ENCODE measurements at regions not wholly inside any gene's neighbourhood (a gene's known extent, or its start where the extent isn't known, plus 50 kb on each side); places are given as distances from the start of the nearest gene placed in this dataset.

GRCh38 chr5:51148437-51148836, 234.8 kb upstream of the ISL1 start:
- no peak for TF ChIP-seq CTCF (IDR thresholded peaks at IDR 0.05)
- Histone ChIP-seq H3K9me3 (peaks cover 0 to 40% (median 9%) of the 10 kb centered on the region in 12 donors), H3K27me3 (no peaks in the 10 kb centered on the region), H3K27ac (no peak overlapping the region), H3K36me3 (no peaks in the 10 kb centered on the region), H3K4me1 (no peaks in the 10 kb centered on the region), H3K4me3 (no peak overlapping the region)
- ATAC-seq = no peak
- intact Hi-C loops (cut with DNase I) = no loop called here
- no peak for DNase-seq
- WGBS, 4 donors = 81 to 82% (median 82%) methylated on average over 2 of the region's 2 CpGs

GRCh38 chr5:51156222-51156621, 227.0 kb upstream of the ISL1 start:
- ATAC-seq = no peak
- Histone ChIP-seq H3K4me1 (no peaks in the 10 kb centered on the region), H3K36me3 (no peaks in the 10 kb centered on the region), H3K4me3 (no peak overlapping the region), H3K27me3 (no peaks in the 10 kb centered on the region), H3K9me3 (peaks cover 0 to 7% (median 0%) of the 10 kb centered on the region in 12 donors), H3K27ac (no peak overlapping the region)
- TF ChIP-seq POLR2A (IDR thresholded peaks at IDR 0.05) = no peak
- intact Hi-C loops (cut with DNase I) = no loop called here
- no peak for DNase-seq

- Histone ChIP-seq H3K27ac (no peak overlapping the region), H3K27me3 (no peaks in the 10 kb centered on the region), H3K36me3 (no peaks in the 10 kb centered on the region), H3K4me3 (no peak overlapping the region), H3K9me3 (peaks cover 0 to 12% (median 5%) of the 10 kb centered on the region in 12 donors), H3K4me1 (no peaks in the 10 kb centered on the region)
- no peak for ATAC-seq
- intact Hi-C loops (cut with DNase I) = no loop called here
- TF ChIP-seq CTCF (IDR thresholded peaks at IDR 0.05) (no peak), POLR2A (IDR thresholded peaks at IDR 0.05) (no peak)
- WGBS, 4 donors = 43 to 49% (median 47%) methylated on average over 8 of the region's 8 CpGs
- DNase-seq = no peak
Observed at GRCh38 chr5:51156838-51157237, 226.4 kb upstream of the ISL1 start.

GRCh38 chr5:51159164-51159563, 224.1 kb upstream of the ISL1 start:
- no peak for TF ChIP-seq CTCF (IDR thresholded peaks at IDR 0.05)
- TF ChIP-seq POLR2A (IDR thresholded peaks at IDR 0.05) = no peak
- H3K4me3 ChIP-seq = no peak overlapping the region
- WGBS, 4 donors = 76 to 85% (median 84%) methylated on average over 2 to 5 of the region's 5 CpGs
- peaks cover 0 to 29% (median 16%) of the 10 kb centered on the region in 12 donors for H3K9me3 ChIP-seq
- no peaks in the 10 kb centered on the region for H3K36me3 ChIP-seq
- intact Hi-C loops (cut with DNase I) = no loop called here
- DNase-seq (no peak), ATAC-seq (no peak)
- H3K27me3 ChIP-seq = no peaks in the 10 kb centered on the region
- no peaks in the 10 kb centered on the region for H3K4me1 ChIP-seq
- no peak overlapping the region for H3K27ac ChIP-seq

GRCh38 chr5:51159606-51160005, 223.6 kb upstream of the ISL1 start:
- H3K27me3 ChIP-seq = no peaks in the 10 kb centered on the region
- peaks cover 0 to 31% (median 16%) of the 10 kb centered on the region in 12 donors for H3K9me3 ChIP-seq
- intact Hi-C loops (cut with DNase I) = loop anchor here in 1 of 10 donors (5.0 kb wide), 1 partner anchor 38 kb away; no protein-coding TSS in a partner anchor
- WGBS, 4 donors = 48 to 67% (median 53%) methylated on average over 2 of the region's 2 CpGs; no CpG with 5 or more reads in 1 of the 4 donors
- TF ChIP-seq POLR2A (IDR thresholded peaks at IDR 0.05) = no peak
- no peak for TF ChIP-seq CTCF (IDR thresholded peaks at IDR 0.05)
- H3K36me3 ChIP-seq = no peaks in the 10 kb centered on the region
- no peaks in the 10 kb centered on the region for H3K4me1 ChIP-seq
- DNase-seq (peak in 1 of 5 donors; percentile 40), ATAC-seq (peak in 1 of 4 donors; percentile 20)
- H3K4me3 ChIP-seq = no peak overlapping the region
- H3K27ac ChIP-seq = no peak overlapping the region
